CD4-positive, alpha-beta T cell treated with Interleukin-12 subunit alpha and Interleukin-12 subunit beta, for 1 hour (primary cell): ENCODE measurements at regions not wholly inside any gene's neighbourhood (a gene's known extent, or its start where the extent isn't known, plus 50 kb on each side); places are given as distances from the start of the nearest gene placed in this dataset.

Experiments
- DNase-seq: peaks from one replicate; pipeline ENCODE4 v3.0.0-alpha.2; 2020

GRCh38 chr11:122062763-122063162 lies 53.3 kb downstream of the BLID start:
- DNase-seq: no peak

DNA sequence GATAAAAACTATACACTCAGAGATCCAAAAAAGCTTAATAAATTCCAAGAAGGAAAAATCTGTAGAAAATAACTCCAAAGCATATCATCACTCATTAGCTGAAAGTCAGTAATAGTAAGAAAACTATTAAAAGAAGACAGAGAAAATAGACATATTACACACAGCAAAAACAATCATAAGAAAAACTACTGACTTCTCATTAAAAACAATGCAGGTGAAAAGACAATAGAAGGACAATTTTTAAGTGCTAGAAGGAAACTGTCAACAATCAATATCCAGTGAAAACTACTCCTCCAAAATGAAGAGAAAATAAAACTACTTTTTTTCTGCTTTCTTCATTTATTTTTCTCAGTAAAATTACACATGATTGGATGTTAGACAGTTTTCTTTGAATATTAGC lies 56.5 kb downstream of the BLID start:
- DNase-seq: no peak

DNA sequence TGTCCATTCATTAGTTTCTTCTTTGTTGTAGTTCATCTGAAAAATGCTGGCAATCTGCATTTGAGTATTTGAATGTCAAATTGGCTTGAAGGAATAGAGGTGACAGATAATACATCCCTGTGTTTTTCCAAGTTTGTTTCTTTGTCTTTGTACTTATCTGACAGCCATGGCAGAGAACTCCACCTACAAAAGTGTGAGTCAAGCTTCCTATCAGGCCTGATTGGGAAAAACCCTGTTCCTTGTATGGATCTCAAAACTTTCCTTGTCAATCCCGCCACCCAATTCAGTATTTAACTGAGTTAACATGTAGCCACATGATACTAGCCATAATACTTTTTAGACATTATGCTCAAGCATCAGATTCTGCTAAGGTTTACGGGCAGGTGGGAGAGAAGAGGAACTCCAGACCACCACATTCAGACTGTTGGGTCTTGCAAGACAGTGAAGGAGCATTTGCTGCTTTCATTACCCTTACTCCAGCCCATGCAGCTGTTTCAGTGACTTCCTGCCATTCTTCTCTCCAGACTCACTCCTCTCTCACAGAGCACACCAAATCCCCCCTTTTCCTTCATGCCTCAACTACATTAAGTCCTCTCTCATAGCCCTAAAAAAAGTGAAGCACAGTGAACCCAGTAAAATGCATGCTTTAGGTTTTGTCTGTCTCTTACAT lies 65.9 kb downstream of the BLID start:
- DNase-seq: no peak

- no peak for DNase-seq
These were observed 67.6 kb downstream of the BLID start for GRCh38 chr11:122048401-122048800.

GRCh38 chr11:122046846-122047245 lies 69.2 kb downstream of the BLID start:
- no peak for DNase-seq

GRCh38 chr11:122046438-122046837 lies 69.6 kb downstream of the BLID start:
- DNase-seq: no peak

DNA sequence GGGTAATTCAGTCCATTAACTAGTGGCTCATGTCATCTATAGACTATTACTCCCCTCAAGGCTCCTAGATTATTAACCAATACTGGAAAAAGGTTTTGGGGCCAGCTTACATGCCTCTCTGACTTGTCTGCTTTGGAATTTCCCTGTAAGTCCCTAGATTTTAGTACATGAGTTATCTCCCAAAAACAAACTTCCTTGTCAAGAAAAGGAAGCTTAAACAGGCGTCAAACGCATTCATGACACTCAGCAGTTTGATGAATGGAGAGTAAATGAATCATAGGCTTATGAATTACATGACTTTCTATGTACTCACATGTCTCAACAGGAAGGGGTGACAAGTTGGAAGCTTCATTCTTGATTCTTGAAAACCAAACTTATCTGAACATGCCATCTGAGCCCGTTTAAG lies 70.8 kb downstream of the BLID start:
- no peak for DNase-seq

- DNase-seq: no peak
These were observed 71.9 kb downstream of the BLID start for GRCh38 chr11:122044086-122044485.

GRCh38 chr11:122042981-122043380 lies 73.0 kb downstream of the BLID start:
- no peak for DNase-seq

GRCh38 chr11:122040464-122040863 lies 75.6 kb downstream of the BLID start:
- DNase-seq: no peak

DNA sequence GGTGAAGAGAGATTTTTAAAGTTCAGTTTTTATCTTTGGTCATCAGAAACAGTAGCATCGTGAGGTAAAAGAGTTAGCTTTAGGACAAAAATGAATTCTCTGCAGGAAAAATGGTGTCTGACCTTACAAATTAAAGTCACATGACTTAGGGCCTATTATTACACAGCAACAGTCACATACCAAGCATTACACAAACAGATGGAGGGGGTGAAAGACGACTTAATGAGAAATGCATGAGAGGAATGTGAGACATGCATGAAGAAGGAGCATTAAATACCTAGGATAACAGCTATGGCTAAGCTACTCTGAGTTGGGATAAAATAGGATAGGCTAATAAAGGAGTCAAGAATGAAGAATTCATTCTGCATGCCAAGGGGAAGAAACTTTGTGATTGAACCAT lies 77.5 kb downstream of the BLID start:
- no peak for DNase-seq

- DNase-seq: no peak
These were observed 78.1 kb downstream of the BLID start for GRCh38 chr11:122037911-122038310.

DNA sequence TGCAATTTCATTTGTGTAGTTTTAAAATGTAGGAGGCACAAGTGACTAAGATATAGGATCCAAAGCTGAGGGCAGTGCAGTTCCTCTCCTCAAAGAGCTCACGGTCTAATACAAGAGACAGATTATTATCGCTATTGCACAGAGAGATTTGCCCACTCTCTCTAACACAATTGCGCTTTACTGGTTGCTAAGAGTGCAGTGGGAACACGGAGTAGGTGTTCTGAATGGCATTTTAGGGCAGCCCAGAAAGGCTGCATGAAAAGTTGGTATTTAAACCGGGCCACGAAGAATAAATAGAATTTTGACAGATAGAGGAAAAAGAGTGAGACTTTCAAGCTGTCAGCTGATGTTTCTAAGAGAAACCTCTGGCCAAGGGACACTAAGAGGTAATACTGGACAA lies 79.5 kb downstream of the BLID start:
- DNase-seq: no peak

GRCh38 chr11:122036018-122036417 lies 80.0 kb downstream of the BLID start:
- no peak for DNase-seq

- DNase-seq: no peak
These were observed 82.4 kb downstream of the BLID start for GRCh38 chr11:122033631-122034030.

- no peak for DNase-seq
These were observed 82.8 kb downstream of the BLID start for GRCh38 chr11:122033193-122033592.

DNA sequence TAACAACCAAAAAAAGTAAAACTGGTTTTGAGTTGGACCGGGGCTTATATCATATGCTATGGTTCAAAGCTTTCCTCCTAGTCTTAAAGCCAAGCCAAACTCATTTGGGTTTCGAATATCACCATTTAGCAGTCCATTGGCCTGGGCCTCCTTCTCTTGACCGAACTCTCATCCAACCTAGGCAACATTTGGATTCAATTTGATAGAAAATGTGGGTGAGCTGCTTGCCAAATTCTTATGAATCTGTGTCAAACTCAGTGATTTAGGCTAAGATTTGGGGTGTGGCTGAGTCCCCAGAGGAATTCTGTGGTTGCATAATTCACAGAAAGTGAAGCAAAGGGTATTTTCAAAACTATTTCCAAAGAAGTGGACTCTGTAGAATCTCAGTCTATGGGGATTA lies 83.7 kb downstream of the BLID start:
- DNase-seq: no peak

- no peak for DNase-seq
These were observed 84.2 kb downstream of the BLID start for GRCh38 chr11:122031813-122032212.

GRCh38 chr11:122030286-122030685 lies 85.7 kb downstream of the BLID start:
- DNase-seq: no peak

DNA sequence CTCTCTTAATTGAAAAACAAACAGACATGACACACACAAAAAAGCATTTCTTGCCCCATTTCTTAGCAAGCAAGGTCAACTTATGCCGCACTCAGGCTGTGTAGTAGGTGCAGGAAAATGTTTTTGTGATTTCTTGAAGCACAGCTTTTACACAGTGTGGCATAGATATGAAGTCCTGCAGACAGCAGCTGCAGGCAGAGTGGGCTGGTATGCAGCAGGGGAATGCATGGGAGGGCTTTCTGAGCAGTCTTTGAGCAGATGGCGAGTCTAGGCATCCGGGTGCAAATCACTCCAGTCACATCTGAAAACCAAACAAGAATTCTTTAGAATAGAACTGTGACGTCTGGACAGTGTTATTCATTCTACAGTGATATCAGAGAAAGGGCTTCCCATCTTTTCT lies 87.5 kb downstream of the BLID start:
- DNase-seq: no peak

DNA sequence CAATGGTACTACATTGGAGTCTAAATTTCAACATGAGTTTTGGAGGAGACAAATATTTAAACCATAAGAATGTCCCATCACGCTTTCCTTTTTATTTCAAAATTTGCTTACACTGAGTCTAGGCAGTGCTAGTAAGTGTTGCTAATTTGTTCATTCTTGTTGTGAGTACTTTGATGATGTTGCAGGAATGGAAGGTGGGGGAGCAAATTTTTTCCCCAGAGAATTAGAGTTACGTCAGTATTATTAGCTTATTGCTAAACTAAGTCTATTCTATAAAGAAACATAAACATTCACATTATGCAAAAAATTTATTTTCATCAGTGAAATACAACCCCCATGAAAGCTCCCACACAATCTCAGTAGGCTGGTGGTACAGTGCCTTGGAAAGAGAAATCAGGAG lies 88.0 kb downstream of the BLID start:
- DNase-seq: no peak

DNA sequence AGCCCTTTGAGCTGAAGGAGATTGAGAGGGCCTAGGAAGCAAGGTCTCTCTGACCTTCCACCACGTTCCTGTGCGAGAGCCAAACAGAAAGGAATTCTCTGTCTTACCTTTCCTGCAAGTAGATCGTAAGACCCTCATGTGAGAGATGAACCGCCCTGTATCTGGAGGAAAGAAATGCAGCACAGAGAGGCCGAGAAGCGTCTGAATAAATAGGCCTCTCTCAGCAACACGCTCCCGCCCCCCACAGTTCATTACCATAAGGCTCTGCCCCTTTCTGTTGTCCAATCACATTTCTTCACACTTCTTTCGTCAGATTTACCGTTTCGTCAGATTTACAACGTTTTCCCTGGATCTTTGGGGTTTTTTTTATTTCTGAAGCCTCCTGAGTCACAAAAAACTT lies 90.3 kb downstream of the BLID start:
- DNase-seq: no peak

DNA sequence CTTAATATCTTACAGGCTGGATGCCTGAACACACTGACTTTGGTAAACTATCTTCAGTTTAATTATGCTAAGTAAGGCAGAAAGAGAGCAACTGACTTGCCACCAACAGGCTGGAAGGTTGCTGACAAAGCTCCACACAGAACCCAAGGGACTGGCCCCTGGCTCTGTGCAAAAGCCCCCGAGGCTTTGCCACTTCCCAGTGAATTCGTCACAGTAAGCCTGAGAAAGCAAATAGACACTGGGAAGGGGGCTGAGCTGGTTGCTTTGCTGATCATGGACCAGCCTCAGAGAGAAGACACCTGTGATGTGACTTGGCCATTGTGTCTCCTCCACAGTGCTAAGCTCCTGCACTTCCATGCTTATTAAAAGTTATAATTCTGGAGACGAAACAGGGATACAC lies 91.7 kb downstream of the BLID start:
- no peak for DNase-seq

GRCh38 chr11:122023614-122024250 lies 92.3 kb downstream of the BLID start:
- no peak for DNase-seq

DNA sequence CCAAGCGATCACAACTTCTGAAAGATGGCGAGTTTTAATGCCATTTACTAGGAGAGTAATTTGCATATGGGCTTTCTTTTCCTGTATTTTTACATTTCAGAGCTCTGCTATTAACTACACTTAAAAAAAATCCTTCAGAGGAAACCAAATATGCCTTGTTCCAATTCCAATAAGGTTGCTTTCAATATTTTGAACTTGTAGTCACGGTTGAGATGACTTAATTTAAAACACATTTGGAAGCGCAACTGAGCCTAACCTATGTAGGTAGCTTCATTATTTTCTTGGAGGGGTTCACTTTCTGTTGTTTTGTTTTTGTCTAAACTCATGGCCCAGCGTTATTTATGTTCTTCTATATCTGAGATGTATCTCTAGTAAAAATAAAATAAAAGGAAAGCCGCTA lies 93.4 kb downstream of the BLID start:
- DNase-seq: no peak
